KBM-7 (cell line): ENCODE measurements at regions not wholly inside any gene's neighbourhood (a gene's known extent, or its start where the extent isn't known, plus 50 kb on each side); places are given as distances from the start of the nearest gene placed in this dataset.

Experiments used
- DNase-seq: peaks from one replicate; pipeline ENCODE4 v3.0.0-alpha.2; 2015
- in situ Hi-C: fragments of 300-500 bp; cut with MboI; formaldehyde crosslinking; loops from 2 replicates; pipeline ENCODE4 v1.14.3; 2020; ENCODE audit warnings: low sequenced_read_pairs, low pct_unique_long_range_greater_than_20kb, mixed read lengths

DNA sequence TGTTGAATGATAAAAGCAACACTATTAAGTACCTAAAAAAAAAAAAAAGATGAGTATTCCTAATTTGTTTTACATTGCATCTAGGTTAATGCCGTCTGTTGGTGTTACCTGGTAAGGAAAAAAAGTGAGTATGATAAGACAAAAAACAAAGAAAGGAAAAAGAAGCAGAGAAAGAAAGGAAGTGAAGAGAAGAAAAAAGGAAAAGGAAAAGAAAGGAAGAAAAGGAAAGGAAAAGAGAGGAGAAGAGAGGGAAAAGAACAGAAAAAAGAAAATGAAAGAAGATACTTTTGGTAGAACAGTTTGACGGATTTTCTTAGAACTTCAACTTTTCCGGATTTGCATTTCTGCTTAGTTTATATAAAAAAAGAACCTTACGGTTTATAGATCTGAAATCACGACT lies 387.9 kb downstream of the METTL4 start:
- in situ Hi-C loops, result no loop called here
- no peak for DNase-seq

DNA sequence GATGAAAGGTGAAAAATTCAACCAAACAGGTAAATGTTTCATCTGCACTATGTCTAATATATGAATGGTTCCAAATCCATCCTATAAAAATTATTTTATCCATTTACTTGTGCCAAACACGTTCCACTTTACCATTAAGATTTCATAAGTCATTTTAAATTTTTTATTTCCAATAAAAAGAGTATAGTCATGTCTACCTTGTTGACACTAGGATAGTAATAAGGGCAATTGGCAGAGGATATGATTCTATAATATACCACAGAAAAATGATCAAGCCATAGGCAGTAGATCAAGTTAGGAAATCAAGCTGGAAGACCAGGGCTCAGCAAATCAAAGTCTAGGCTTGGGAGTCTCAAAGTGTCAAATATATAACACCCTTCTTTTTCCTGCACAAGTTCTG lies 384.3 kb downstream of the METTL4 start:
- in situ Hi-C loops, result no loop called here
- DNase-seq, result no peak

- no peak for DNase-seq
- in situ Hi-C loops, result no loop called here
Measured at GRCh38 chr18:2188258-2188657, 383.0 kb downstream of the METTL4 start.

- DNase-seq, result no peak
- in situ Hi-C loops, result no loop called here
Measured at GRCh38 chr18:2191180-2191790, 380.0 kb downstream of the METTL4 start.

GRCh38 chr18:2192562-2192961 lies 378.7 kb downstream of the METTL4 start:
- in situ Hi-C loops, result no loop called here
- no peak for DNase-seq

- in situ Hi-C loops, result no loop called here
- DNase-seq, result no peak
Measured at GRCh38 chr18:2197946-2198345, 373.4 kb downstream of the METTL4 start.

- DNase-seq, result no peak
- in situ Hi-C loops, result no loop called here
Measured at GRCh38 chr18:2199060-2199459, 372.2 kb downstream of the METTL4 start.

- in situ Hi-C loops, result no loop called here
- no peak for DNase-seq
Measured at GRCh38 chr18:2201036-2201600, 370.2 kb downstream of the METTL4 start.

DNA sequence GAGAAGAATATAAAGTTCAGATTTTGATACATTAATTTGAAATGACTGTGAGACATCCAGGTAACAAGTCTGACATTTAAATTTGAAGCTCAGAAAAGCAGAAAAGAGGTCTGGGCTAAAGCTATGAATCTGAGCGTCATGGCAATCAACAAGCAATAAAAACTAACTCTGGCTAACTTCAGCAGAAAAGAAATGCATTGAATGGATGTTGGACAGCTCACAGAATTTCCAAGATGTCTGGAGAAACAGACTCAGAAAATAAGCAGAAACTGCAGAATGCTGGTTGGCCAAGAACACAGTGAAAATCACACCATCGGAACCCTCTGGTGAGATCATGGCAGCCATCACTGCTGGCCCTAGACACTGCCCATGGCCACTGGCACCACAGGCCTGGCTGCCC lies 366.6 kb downstream of the METTL4 start:
- in situ Hi-C loops, result no loop called here

GRCh38 chr18:2207294-2207693 lies 364.0 kb downstream of the METTL4 start:
- in situ Hi-C loops, result no loop called here
- DNase-seq, result no peak

More for the DNA sequence above, 366.6 kb downstream of the METTL4 start:
- DNase-seq, result no peak

- DNase-seq, result no peak
- in situ Hi-C loops, result no loop called here
Measured at GRCh38 chr18:2212598-2213205, 358.6 kb downstream of the METTL4 start.

GRCh38 chr18:2213905-2214304 lies 357.4 kb downstream of the METTL4 start:
- DNase-seq, result no peak
- in situ Hi-C loops, result no loop called here

GRCh38 chr18:2217356-2217755 lies 353.9 kb downstream of the METTL4 start:
- DNase-seq, result no peak
- in situ Hi-C loops, result no loop called here

DNA sequence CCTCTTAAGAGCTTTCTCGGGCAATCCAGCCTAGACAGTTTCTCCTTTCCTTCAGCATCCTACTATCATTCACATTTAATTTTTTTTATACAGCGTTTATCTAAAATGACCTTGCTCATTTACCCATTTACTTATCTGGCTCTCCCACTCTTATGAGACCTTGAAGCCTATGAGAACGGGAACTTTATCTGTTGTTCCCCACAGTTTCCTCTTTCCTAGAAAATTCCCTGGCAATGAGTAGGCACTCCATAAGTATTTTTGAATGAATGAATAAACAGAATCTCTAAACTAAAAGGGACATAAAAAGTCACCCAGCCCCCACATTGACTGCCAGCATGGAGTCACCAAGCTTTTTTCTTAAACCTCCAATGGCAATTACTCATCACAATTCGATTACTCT lies 353.2 kb downstream of the METTL4 start:
- no peak for DNase-seq
- in situ Hi-C loops, result no loop called here

- no peak for DNase-seq
- in situ Hi-C loops, result no loop called here
Measured at GRCh38 chr18:2219706-2220105, 351.6 kb downstream of the METTL4 start.

DNA sequence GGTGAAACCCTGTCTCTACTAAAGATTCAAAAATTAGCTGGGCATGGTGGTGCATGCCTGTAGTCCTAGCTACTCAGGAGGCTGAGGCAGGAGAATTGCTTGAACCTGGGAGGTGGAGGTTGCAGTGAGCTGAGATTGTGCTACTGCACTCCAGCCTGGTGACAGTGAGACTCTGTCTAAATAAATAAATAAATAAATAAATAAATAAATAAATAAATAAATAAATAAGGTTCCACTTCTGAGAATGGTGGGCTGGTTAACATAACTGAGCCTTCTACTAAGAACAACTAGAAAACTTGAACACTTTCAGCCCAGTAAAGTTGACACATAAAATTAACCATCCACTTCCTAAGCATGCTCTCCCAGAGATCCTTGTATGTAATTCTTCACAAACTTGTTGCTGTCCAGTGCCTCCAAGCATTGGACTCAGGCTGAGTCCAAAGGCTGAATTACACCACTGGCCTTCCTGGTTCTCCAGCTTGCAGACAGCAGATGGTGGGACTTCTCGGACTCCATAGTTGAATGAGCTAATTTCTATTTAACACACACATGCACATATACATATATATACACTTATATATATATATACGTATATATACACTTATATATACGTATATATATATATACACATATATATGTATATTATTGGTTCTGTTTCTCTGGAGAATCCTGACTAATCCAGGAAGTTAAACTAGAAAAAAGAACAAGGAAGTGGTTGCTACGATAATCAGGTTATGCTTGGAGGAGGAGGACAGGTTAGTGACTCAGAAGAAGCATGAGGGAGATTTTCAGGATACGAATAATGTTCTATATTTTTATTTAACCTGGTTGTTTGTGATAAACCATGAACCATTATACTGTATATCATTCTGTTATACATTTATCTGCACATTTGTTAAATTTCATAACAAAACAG lies 348.8 kb downstream of the METTL4 start:
- no peak for DNase-seq
- in situ Hi-C loops, result no loop called here

GRCh38 chr18:2223449-2223848 lies 347.9 kb downstream of the METTL4 start:
- in situ Hi-C loops, result no loop called here

GRCh38 chr18:2223849-2224248 lies 347.5 kb downstream of the METTL4 start:
- peak; percentile 13 for DNase-seq
- in situ Hi-C loops, result no loop called here

More at GRCh38 chr18:2223449-2223848, 347.9 kb downstream of the METTL4 start:
- no peak for DNase-seq

DNA sequence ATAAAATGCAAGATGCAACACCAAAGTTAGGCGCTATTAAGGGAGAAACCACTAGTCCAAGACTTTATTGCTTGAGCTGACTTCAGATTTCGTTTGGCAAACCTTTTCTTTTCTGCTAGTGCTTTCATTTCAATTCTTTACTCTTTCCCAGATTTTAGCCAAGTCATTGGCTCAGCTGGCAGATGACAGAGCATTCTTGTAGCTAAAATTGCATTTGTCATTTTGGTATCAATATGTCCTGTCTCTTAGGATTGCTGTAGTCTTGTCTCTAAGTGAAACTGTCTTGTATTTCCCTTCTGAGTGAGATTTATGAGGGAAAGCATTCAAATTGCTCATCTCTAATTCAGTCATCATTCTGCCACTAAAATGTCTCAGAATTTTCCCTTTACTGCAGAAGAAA lies 335.1 kb downstream of the METTL4 start:
- in situ Hi-C loops, result no loop called here

GRCh38 chr18:2237706-2238105 lies 333.6 kb downstream of the METTL4 start:
- DNase-seq, result no peak
- in situ Hi-C loops, result no loop called here

More for the DNA sequence above, 335.1 kb downstream of the METTL4 start:
- no peak for DNase-seq
